ENCODE measurements at regions not wholly inside any gene's neighbourhood (a gene's known extent, or its start where the extent isn't known, plus 50 kb on each side); places are given as distances from the start of the nearest gene placed in this dataset.

DNA sequence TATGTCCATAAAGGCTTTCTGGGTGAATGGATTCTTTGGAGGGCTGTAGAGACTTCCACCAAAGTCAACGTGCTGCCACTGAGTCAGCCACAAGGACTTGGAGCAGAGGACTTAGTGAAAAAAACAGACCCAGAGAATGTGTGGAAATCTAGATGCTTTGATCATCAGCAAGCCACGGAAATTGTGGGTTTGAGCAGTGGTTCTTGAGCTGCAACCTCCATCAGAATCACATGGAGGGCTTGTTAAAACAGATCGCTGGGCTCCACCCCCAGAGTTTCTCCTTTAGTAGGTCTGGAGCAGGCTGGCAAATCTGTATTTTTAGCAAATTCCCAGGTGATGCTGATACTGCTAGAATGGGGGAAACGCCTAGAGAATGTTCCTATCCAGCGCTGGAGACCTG, 95.3 kb downstream of the RBM43 start:
- Histone ChIP-seq H4K20me1 (replicated peaks; ENCODE audit: control insufficient read depth, extremely low read depth, insufficient read depth, low read length) (no peaks in the 10 kb centered on the region), H3K9ac (replicated peaks; ENCODE audit: extremely low read depth, insufficient read depth, low read length) (no peak overlapping the region), H3K9me3 (replicated peaks; ENCODE audit: control insufficient read depth, insufficient read depth, low read length) (no peaks in the 10 kb centered on the region), H3K4me3 (replicated peaks in 1 of 3; ENCODE audit: insufficient read depth in 1 of 3, low read depth in 1 of 3, low read length in 3 of 3) (no peak overlapping the region), H3K9me1 (replicated peaks; ENCODE audit: control insufficient read depth, extremely low read depth, insufficient read depth, low read length) (no peaks in the 10 kb centered on the region), H3K79me2 (ENCODE audit: control insufficient read depth, insufficient read depth, low read length) (no peaks in the 10 kb centered on the region), H2AFZ (ENCODE audit: low read depth, low read length) (no peak overlapping the region), H3K27ac (ENCODE audit: insufficient read depth, low read depth, low read length) (no peak overlapping the region), H3K4me2 (ENCODE audit: insufficient read depth, low read length) (no peak overlapping the region), H3K27me3 (ENCODE audit: control insufficient read depth in 2 of 2, insufficient read depth in 2 of 2, low read length in 2 of 2) (peaks cover 9 to 10% of the 10 kb centered on the region in 2 experiments), H3K4me1 (ENCODE audit: control insufficient read depth, extremely low read depth, insufficient read depth, low read length) (no peaks in the 10 kb centered on the region), H3K36me3 (ENCODE audit: control insufficient read depth in 2 of 2, extremely low read depth in 1 of 2, insufficient read depth in 2 of 2, low read length in 2 of 2) (no peaks in the 10 kb centered on the region)
- TF ChIP-seq FOS (IDR thresholded peaks at IDR 0.05; ENCODE audit: borderline replicate concordance, insufficient read depth, low read length) (no peak), GATA2 (IDR thresholded peaks at IDR 0.05; ENCODE audit: insufficient read depth, insufficient read length, low read depth, low read length) (no peak), POLR2AphosphoS5 (IDR thresholded peaks at IDR 0.05; ENCODE audit: insufficient read depth, low read depth, low read length) (no peak), EZH2 (IDR thresholded peaks at IDR 0.05; ENCODE audit: borderline replicate concordance, low read depth, low read length, severe bottlenecking) (no peak), JUN (IDR thresholded peaks at IDR 0.05; ENCODE audit: borderline replicate concordance, insufficient read depth, insufficient read length, low read depth) (no peak), MYC (IDR thresholded peaks at IDR 0.05; ENCODE audit: low read depth, low read length) (no peak), POLR2A (IDR thresholded peaks at IDR 0.05; ENCODE audit: low read depth, low read length) (no peak)
- TF ChIP-seq, protein P1, sequence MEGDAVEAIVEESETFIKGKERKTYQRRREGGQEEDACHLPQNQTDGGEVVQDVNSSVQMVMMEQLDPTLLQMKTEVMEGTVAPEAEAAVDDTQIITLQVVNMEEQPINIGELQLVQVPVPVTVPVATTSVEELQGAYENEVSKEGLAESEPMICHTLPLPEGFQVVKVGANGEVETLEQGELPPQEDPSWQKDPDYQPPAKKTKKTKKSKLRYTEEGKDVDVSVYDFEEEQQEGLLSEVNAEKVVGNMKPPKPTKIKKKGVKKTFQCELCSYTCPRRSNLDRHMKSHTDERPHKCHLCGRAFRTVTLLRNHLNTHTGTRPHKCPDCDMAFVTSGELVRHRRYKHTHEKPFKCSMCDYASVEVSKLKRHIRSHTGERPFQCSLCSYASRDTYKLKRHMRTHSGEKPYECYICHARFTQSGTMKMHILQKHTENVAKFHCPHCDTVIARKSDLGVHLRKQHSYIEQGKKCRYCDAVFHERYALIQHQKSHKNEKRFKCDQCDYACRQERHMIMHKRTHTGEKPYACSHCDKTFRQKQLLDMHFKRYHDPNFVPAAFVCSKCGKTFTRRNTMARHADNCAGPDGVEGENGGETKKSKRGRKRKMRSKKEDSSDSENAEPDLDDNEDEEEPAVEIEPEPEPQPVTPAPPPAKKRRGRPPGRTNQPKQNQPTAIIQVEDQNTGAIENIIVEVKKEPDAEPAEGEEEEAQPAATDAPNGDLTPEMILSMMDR (IDR thresholded peaks at IDR 0.05; ENCODE audit: extremely low read depth in 1 of 2, insufficient read depth in 1 of 2, low read depth in 1 of 2, low read length in 2 of 2): no peak
- TF ChIP-seq, protein P2, sequence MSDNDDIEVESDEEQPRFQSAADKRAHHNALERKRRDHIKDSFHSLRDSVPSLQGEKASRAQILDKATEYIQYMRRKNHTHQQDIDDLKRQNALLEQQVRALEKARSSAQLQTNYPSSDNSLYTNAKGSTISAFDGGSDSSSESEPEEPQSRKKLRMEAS (IDR thresholded peaks at IDR 0.05; ENCODE audit: insufficient read depth, insufficient read length): no peak
- FAIRE-seq: no peak
- no peak for DNase-seq (ENCODE audit: low read depth, low spot score)
- POLR2A ChIA-PET: no interaction called here
- BruUV-seq (replicated peaks): no TSS peak
- CTCF ChIA-PET: interaction anchor here (1.1 to 1.4 kb wide), 2 partner anchors 10 to 72 kb away, joined by 3 to 4 read pairs; no protein-coding TSS in a partner anchor
- intact Hi-C loops (cut with micrococcal nuclease) (no loop called here), dilution Hi-C loops (cut with MboI; ENCODE audit: extremely low pct_ligation_motif_present, low sequenced_read_pairs) (no loop called here)

Measured in endothelial cell of umbilical vein (primary cell).